CD14-positive monocyte (primary cell): ENCODE measurements at regions not wholly inside any gene's neighbourhood (a gene's known extent, or its start where the extent isn't known, plus 50 kb on each side); places are given as distances from the start of the nearest gene placed in this dataset.

ENCODE experiments used
- DNase-seq, 3 donors: peaks; one replicate each; pipeline ENCODE4 v3.0.0-alpha.2; 2011 to 2022
- H2AFZ ChIP-seq: 2 replicates; pipeline ENCODE4 v1.6.0; 2012; ENCODE audit warnings: mild to moderate bottlenecking, low read depth, low read length, inconsistent platforms; ENCODE audit not compliant: insufficient read depth, poor library complexity, severe bottlenecking
- H3K27ac ChIP-seq, 2 donors: 1 replicate in 1 of 2; 2 replicates in 1 of 2; pipeline ENCODE4 v1.5.1; 2012 to 2013; ENCODE audit warnings: low read length in 2 of 2, control low read depth in 1 of 2, inconsistent platforms in 1 of 2, low read depth in 1 of 2, mild to moderate bottlenecking in 1 of 2
- H3K27me3 ChIP-seq, 2 donors: one replicate each; pipeline versions ENCODE4 v1.6.0 to v1.6.1; 2011 to 2013; ENCODE audit warnings: low read length in 2 of 2; ENCODE audit not compliant: control insufficient read depth in 2 of 2, insufficient read depth in 2 of 2
- H3K36me3 ChIP-seq, 2 donors: replicated peaks in 1 of 2; 1 replicate in 1 of 2; 2 replicates in 1 of 2; pipeline versions ENCODE4 v1.5.1 to v1.6.1; 2012 to 2013; ENCODE audit warnings: low read length in 2 of 2, control low read depth in 1 of 2, inconsistent platforms in 1 of 2, mild to moderate bottlenecking in 1 of 2; ENCODE audit not compliant: insufficient read depth in 2 of 2, control insufficient read depth in 1 of 2
- H3K4me1 ChIP-seq, 2 donors: 1 replicate in 1 of 2; 2 replicates in 1 of 2; pipeline versions ENCODE4 v1.5.1 to v1.6.1; 2012 to 2013; ENCODE audit warnings: low read length in 2 of 2, control low read depth in 1 of 2, inconsistent platforms in 1 of 2, mild to moderate bottlenecking in 1 of 2, moderate library complexity in 1 of 2; ENCODE audit not compliant: insufficient read depth in 2 of 2, control insufficient read depth in 1 of 2
- H3K4me2 ChIP-seq: replicated peaks from 2 replicates; pipeline ENCODE3; 2012; ENCODE audit warnings: low read length, moderate library complexity, mild to moderate bottlenecking; ENCODE audit not compliant: poor library complexity, severe bottlenecking; ENCODE audit errors: extremely low read depth
- H3K4me3 ChIP-seq, 3 experiments: fragments of 200-600 bp in 1 of 3; sonication (generic) in 1 of 3; replicated peaks in 1 of 3; 1 replicate in 2 of 3; 2 replicates in 1 of 3; pipeline ENCODE4 v1.5.1; 2011 to 2013; ENCODE audit warnings: low read length in 3 of 3, mild to moderate bottlenecking in 3 of 3, control low read depth in 2 of 3, low read depth in 2 of 3, inconsistent platforms in 1 of 3, moderate library complexity in 1 of 3
- H3K79me2 ChIP-seq: 2 replicates; pipeline ENCODE4 v1.6.0; 2012; ENCODE audit warnings: mild to moderate bottlenecking, control low read depth, inconsistent platforms, low read length, moderate library complexity; ENCODE audit not compliant: insufficient read depth
- H3K9ac ChIP-seq: 2 replicates; pipeline ENCODE4 v1.6.0; 2017; ENCODE audit warnings: low read length, mild to moderate bottlenecking; ENCODE audit not compliant: insufficient read depth, poor library complexity, severe bottlenecking
- H3K9me3 ChIP-seq, 2 donors: replicated peaks in 1 of 2; 1 replicate in 1 of 2; 2 replicates in 1 of 2; pipeline versions ENCODE4 v1.5.1 to v1.6.1; 2012 to 2013; ENCODE audit warnings: low read length in 2 of 2, control low read depth in 1 of 2; ENCODE audit not compliant: control insufficient read depth in 1 of 2, insufficient read depth in 1 of 2
- H4K20me1 ChIP-seq: 2 replicates; pipeline ENCODE4 v1.6.0; 2012; ENCODE audit warnings: mild to moderate bottlenecking, low read length, control low read depth, moderate library complexity; ENCODE audit not compliant: insufficient read depth
- H3K27ac Mint-ChIP-seq, 7 donors: one replicate each; pipeline ENCODE4 v1.8.0; 2020; ENCODE audit warnings: mild to moderate bottlenecking in 7 of 7, mixed read lengths in 7 of 7, moderate library complexity in 6 of 7, inconsistent platforms in 2 of 7
- H3K27me3 Mint-ChIP-seq, 3 donors: one replicate each; pipeline ENCODE4 v1.8.0; 2021 to 2022; ENCODE audit warnings: low read depth in 3 of 3, mild to moderate bottlenecking in 3 of 3, mixed read lengths in 3 of 3, moderate library complexity in 3 of 3, inconsistent platforms in 1 of 3
- H3K36me3 Mint-ChIP-seq, 2 donors: one replicate each; pipeline ENCODE4 v1.8.0; 2020; ENCODE audit warnings: mixed read lengths in 2 of 2, inconsistent platforms in 1 of 2, mild to moderate bottlenecking in 1 of 2
- H3K4me1 Mint-ChIP-seq: one replicate; pipeline ENCODE4 v1.8.0; 2020; ENCODE audit warnings: mild to moderate bottlenecking, mixed read lengths
- H3K4me3 Mint-ChIP-seq, 2 donors: one replicate each; pipeline ENCODE4 v1.8.0; 2020; ENCODE audit warnings: mild to moderate bottlenecking in 2 of 2, mixed read lengths in 2 of 2, moderate library complexity in 1 of 2
- H3K9me3 Mint-ChIP-seq, 7 donors: one replicate each; pipeline ENCODE4 v1.8.0; 2020 to 2022; ENCODE audit warnings: mixed read lengths in 7 of 7, mild to moderate bottlenecking in 6 of 7, moderate library complexity in 6 of 7, inconsistent platforms in 2 of 7
- CTCF ChIP-seq: fragments of 200-600 bp; IDR thresholded peaks from one replicate; pipeline ENCODE4 v1.8.0; 2022; ENCODE audit warnings: antibody characterized with exemption, mild to moderate bottlenecking
- whole genome bisulfite sequencing: methylation state at CpG from one replicate; pipeline ENCODE4 v1.1.5; 2013; ENCODE audit warnings: missing lambda C conversion rate; ENCODE audit not compliant: insufficient coverage; 5-methylcytosine and 5-hydroxymethylcytosine counted together
- intact Hi-C, 2 donors: fragments of 100-400 bp; cut with micrococcal nuclease; formaldehyde crosslinking; loops; one replicate each; pipeline versions ENCODE4 v1.15.0 to v1.15.1; 2023

GRCh38 chr10:129385600-129385999 lies 81.4 kb upstream of the MGMT start:
- H3K9ac ChIP-seq: no peak overlapping the region
- intact Hi-C loops: no loop called here
- DNase-seq: no peak
- Mint-ChIP-seq H3K36me3 (no peaks in the 10 kb centered on the region), H3K27me3 (peaks cover 2 to 6% (median 4%) of the 10 kb centered on the region in 3 donors), H3K4me3 (no peak overlapping the region), H3K27ac (no peak overlapping the region), H3K9me3 (no peaks in the 10 kb centered on the region), H3K4me1 (peaks cover 6% of the 10 kb centered on the region)
- H3K9me3 ChIP-seq: no peaks in the 10 kb centered on the region
- no peak for TF ChIP-seq CTCF
- H3K36me3 ChIP-seq: no peaks in the 10 kb centered on the region
- H3K27ac ChIP-seq: no peak overlapping the region
- H3K4me3 ChIP-seq: no peak overlapping the region
- H3K79me2 ChIP-seq: no peaks in the 10 kb centered on the region
- H2AFZ ChIP-seq: no peak overlapping the region
- no peaks in the 10 kb centered on the region for H3K4me1 ChIP-seq
- WGBS: no CpG with 5 or more reads among the region's 4 CpGs
- no peaks in the 10 kb centered on the region for H4K20me1 ChIP-seq
- no peaks in the 10 kb centered on the region for H3K27me3 ChIP-seq
- H3K4me2 ChIP-seq: no peak overlapping the region

- H3K27ac ChIP-seq: no peak overlapping the region
- no peaks in the 10 kb centered on the region for H3K9me3 ChIP-seq
- H2AFZ ChIP-seq: no peak overlapping the region
- Mint-ChIP-seq H3K27me3 (peaks cover 2 to 6% (median 4%) of the 10 kb centered on the region in 3 donors), H3K36me3 (no peaks in the 10 kb centered on the region), H3K4me3 (no peak overlapping the region), H3K27ac (no peak overlapping the region), H3K4me1 (peaks cover 6% of the 10 kb centered on the region), H3K9me3 (no peaks in the 10 kb centered on the region)
- H4K20me1 ChIP-seq: no peaks in the 10 kb centered on the region
- no peaks in the 10 kb centered on the region for H3K27me3 ChIP-seq
- DNase-seq: no peak
- intact Hi-C loops: no loop called here
- no peaks in the 10 kb centered on the region for H3K36me3 ChIP-seq
- no peak overlapping the region for H3K9ac ChIP-seq
- H3K4me2 ChIP-seq: no peak overlapping the region
- H3K4me1 ChIP-seq: no peaks in the 10 kb centered on the region
- H3K79me2 ChIP-seq: no peaks in the 10 kb centered on the region
- 31% methylated on average over 2 of the region's 6 CpGs for WGBS
- no peak for TF ChIP-seq CTCF
- no peak overlapping the region for H3K4me3 ChIP-seq
Observed at GRCh38 chr10:129386415-129387257, 80.4 kb upstream of the MGMT start.
